Natural killer cell (primary cell): ENCODE measurements at regions not wholly inside any gene's neighbourhood (a gene's known extent, or its start where the extent isn't known, plus 50 kb on each side); places are given as distances from the start of the nearest gene placed in this dataset.

Experiments used
- ATAC-seq, 3 donors: fragments of 150-1000 bp in 2 of 3; fragments of 200-7000 bp in 1 of 3; cut with Tn5 transposase; 1 replicate in 1 of 3; 2 replicates in 2 of 3; pipeline ENCODE4 v1.10.0; 2021; ENCODE audit warnings: mild to moderate bottlenecking in 2 of 3, moderate library complexity in 2 of 3
- DNase-seq, 2 donors: peaks; one replicate each; pipeline versions ENCODE4 v3.0.0 to v3.0.0-alpha.2; 2013 to 2021; ENCODE audit warnings: mixed read lengths in 1 of 2
- H3K27ac ChIP-seq: one replicate; pipeline ENCODE4 v1.5.1; 2013; ENCODE audit warnings: mild to moderate bottlenecking, low read length
- H3K27me3 ChIP-seq: one replicate; pipeline ENCODE4 v1.6.1; 2013; ENCODE audit warnings: low read length; ENCODE audit not compliant: control insufficient read depth, insufficient read depth
- H3K36me3 ChIP-seq: one replicate; pipeline ENCODE4 v1.6.1; 2013; ENCODE audit warnings: low read length; ENCODE audit not compliant: control insufficient read depth, insufficient read depth
- H3K4me1 ChIP-seq: one replicate; pipeline ENCODE4 v1.6.1; 2013; ENCODE audit warnings: low read length; ENCODE audit not compliant: control insufficient read depth, insufficient read depth
- H3K4me3 ChIP-seq: one replicate; pipeline ENCODE4 v1.5.1; 2013; ENCODE audit warnings: low read length
- H3K9me3 ChIP-seq: one replicate; pipeline ENCODE4 v1.6.1; 2013; ENCODE audit warnings: low read length; ENCODE audit not compliant: control insufficient read depth, insufficient read depth
- H3K27ac Mint-ChIP-seq, 2 donors: one replicate each; pipeline ENCODE4 v1.8.0; 2022; ENCODE audit warnings: mild to moderate bottlenecking in 2 of 2, mixed read lengths in 2 of 2, moderate library complexity in 1 of 2
- H3K27me3 Mint-ChIP-seq, 2 donors: one replicate each; pipeline ENCODE4 v1.8.0; 2022; ENCODE audit warnings: low read depth in 2 of 2, mixed read lengths in 2 of 2
- H3K36me3 Mint-ChIP-seq: one replicate; pipeline ENCODE4 v1.8.0; 2022; ENCODE audit warnings: mixed read lengths
- H3K4me1 Mint-ChIP-seq, 2 donors: one replicate each; pipeline ENCODE4 v1.8.0; 2022; ENCODE audit warnings: mixed read lengths in 2 of 2
- H3K4me3 Mint-ChIP-seq: one replicate; pipeline ENCODE4 v1.8.0; 2022; ENCODE audit warnings: mild to moderate bottlenecking, moderate library complexity, mixed read lengths
- H3K9me3 Mint-ChIP-seq, 2 donors: one replicate each; pipeline ENCODE4 v1.8.0; 2022; ENCODE audit warnings: mixed read lengths in 2 of 2
- CTCF ChIP-seq: fragments of 200-600 bp; IDR thresholded peaks from one replicate; pipeline ENCODE4 v1.8.0; 2022; ENCODE audit warnings: antibody characterized with exemption
- WGBS: methylation state at CpG from one replicate; pipeline ENCODE4 v1.1.7; 2013; ENCODE audit warnings: missing lambda C conversion rate; ENCODE audit not compliant: insufficient coverage; 5-methylcytosine and 5-hydroxymethylcytosine counted together
- intact Hi-C: fragments of 100-400 bp; cut with micrococcal nuclease; formaldehyde crosslinking; loops from one replicate; pipeline ENCODE4 v1.14.2; 2022

DNA sequence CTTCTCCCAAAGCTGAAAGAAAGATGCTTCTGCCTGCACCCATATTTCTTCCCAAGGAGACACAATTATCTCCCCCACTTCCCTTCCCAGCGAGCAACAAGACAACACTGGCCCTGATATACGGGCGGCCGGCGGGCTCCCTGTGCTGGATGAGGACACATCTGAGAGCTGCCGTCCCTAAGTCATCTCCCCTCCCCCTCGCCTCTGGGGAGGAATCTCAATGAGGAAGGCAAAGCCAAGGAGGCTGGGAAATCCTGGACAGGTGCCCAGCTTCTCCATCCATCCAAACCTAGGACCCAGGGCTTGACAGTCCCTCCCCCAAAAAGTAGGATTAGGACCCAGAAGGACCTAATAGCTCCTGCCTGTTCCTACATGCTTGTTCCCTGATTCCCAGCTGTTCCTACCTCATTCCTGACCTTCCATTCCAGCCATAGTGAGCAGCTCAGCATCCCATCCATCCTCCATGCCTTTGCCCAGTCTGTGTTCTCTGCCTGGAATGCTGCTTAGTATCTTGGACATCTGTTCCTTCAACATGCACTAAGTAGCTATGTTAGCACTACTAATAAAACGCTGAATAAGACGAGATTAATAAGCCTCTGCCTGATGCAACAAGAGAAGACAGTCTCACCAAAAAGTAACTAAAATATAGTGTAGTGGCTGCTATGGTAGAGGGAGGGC, 167.9 kb downstream of the CCT6B start:
- Mint-ChIP-seq H3K27me3 (peaks cover 10 to 21% of the 10 kb centered on the region in 2 donors), H3K36me3 (no peaks in the 10 kb centered on the region), H3K9me3 (no peaks in the 10 kb centered on the region), H3K4me3 (no peak overlapping the region), H3K27ac (no peak overlapping the region), H3K4me1 (no peaks in the 10 kb centered on the region)
- Histone ChIP-seq H3K9me3 (no peaks in the 10 kb centered on the region), H3K36me3 (no peaks in the 10 kb centered on the region), H3K4me3 (no peak overlapping the region), H3K27ac (no peak overlapping the region), H3K4me1 (no peaks in the 10 kb centered on the region), H3K27me3 (no peaks in the 10 kb centered on the region)
- TF ChIP-seq CTCF, result no peak
- DNase-seq (no peak), ATAC-seq (no peak)
- intact Hi-C loops, result no loop called here
- 60% methylated on average over 9 of the region's 9 CpGs for WGBS

DNA sequence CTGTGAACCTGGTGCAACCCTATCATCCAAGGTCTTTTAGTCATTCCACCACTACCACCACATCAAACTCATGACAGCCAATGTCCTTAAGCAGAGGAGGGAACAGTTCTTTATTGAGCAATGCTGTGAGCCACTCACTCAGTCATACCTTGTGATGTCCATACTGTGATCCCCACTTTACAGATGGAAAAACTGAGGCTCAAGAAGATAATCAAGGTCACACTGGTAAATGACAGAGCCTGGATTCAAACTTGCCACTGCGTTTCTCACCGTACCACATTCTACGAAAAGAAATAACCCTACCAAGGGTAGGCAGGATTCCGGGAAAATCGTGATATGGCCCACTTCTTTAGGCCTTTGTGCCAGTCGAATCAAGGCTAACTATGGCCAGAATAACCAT, 172.6 kb downstream of the CCT6B start:
- H3K27me3 ChIP-seq, result no peaks in the 10 kb centered on the region
- H3K9me3 Mint-ChIP-seq, result no peaks in the 10 kb centered on the region
- no peaks in the 10 kb centered on the region for H3K4me1 ChIP-seq
- no peak for TF ChIP-seq CTCF
- no peak overlapping the region for H3K4me3 Mint-ChIP-seq
- intact Hi-C loops, result no loop called here
- no peaks in the 10 kb centered on the region for H3K9me3 ChIP-seq
- no peak overlapping the region for H3K27ac Mint-ChIP-seq
- no peak for ATAC-seq
- H3K27me3 Mint-ChIP-seq, result peaks cover 0 to 19% of the 10 kb centered on the region in 2 donors
- no peak overlapping the region for H3K27ac ChIP-seq
- H3K36me3 ChIP-seq, result no peaks in the 10 kb centered on the region
- WGBS, result 95% methylated on average over 6 of the region's 6 CpGs
- H3K36me3 Mint-ChIP-seq, result no peaks in the 10 kb centered on the region
- H3K4me1 Mint-ChIP-seq, result no peaks in the 10 kb centered on the region
- no peak overlapping the region for H3K4me3 ChIP-seq
- no peak for DNase-seq

DNA sequence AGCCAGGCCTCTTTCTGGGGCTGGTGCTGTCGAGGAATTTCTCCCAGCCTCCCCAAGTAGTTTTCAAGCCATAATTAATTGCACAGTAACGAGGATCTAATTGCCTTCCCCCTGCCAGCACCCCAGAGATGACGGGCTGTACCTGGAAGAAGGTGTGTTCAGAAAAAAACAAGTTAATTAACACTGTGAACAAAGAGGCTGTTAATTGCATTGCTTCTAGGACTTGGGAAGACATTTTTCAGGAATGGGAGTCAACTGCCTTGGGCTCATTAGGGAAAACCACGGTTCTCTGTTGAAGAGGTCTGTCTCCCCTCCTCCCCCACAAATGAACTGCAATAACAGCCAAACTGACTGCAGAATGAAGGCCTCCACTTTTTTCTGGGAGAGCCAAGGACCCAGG, 176.7 kb downstream of the CCT6B start:
- Mint-ChIP-seq H3K27ac (no peak overlapping the region), H3K36me3 (no peaks in the 10 kb centered on the region), H3K4me1 (no peaks in the 10 kb centered on the region), H3K9me3 (no peaks in the 10 kb centered on the region), H3K4me3 (no peak overlapping the region), H3K27me3 (peaks cover 0 to 5% of the 10 kb centered on the region in 2 donors)
- intact Hi-C loops, result no loop called here
- no peaks in the 10 kb centered on the region for H3K4me1 ChIP-seq
- no peaks in the 10 kb centered on the region for H3K36me3 ChIP-seq
- no peak for TF ChIP-seq CTCF
- no peak overlapping the region for H3K27ac ChIP-seq
- WGBS, result 55% methylated on average over 2 of the region's 4 CpGs
- H3K9me3 ChIP-seq, result no peaks in the 10 kb centered on the region
- no peak overlapping the region for H3K4me3 ChIP-seq
- H3K27me3 ChIP-seq, result no peaks in the 10 kb centered on the region
- DNase-seq (no peak), ATAC-seq (no peak)

- no peaks in the 10 kb centered on the region for H3K4me1 ChIP-seq
- no peaks in the 10 kb centered on the region for H3K27me3 ChIP-seq
- Mint-ChIP-seq H3K27me3 (peaks cover 5 to 9% of the 10 kb centered on the region in 2 donors), H3K4me1 (peaks cover 0 to 6% of the 10 kb centered on the region in 2 donors), H3K36me3 (no peaks in the 10 kb centered on the region), H3K27ac (no peak overlapping the region), H3K4me3 (no peak overlapping the region), H3K9me3 (no peaks in the 10 kb centered on the region)
- intact Hi-C loops, result no loop called here
- TF ChIP-seq CTCF, result no peak
- H3K4me3 ChIP-seq, result no peak overlapping the region
- H3K9me3 ChIP-seq, result no peaks in the 10 kb centered on the region
- DNase-seq (no peak), ATAC-seq (no peak)
- WGBS, result 95% methylated on average over 6 of the region's 6 CpGs
- no peaks in the 10 kb centered on the region for H3K36me3 ChIP-seq
- no peak overlapping the region for H3K27ac ChIP-seq
Measured at GRCh38 chr17:34782271-34782670, 179.0 kb downstream of the CCT6B start.
